Parathyroid adenoma (tissue), 2 donors: ENCODE measurements at regions not wholly inside any gene's neighbourhood (a gene's known extent, or its start where the extent isn't known, plus 50 kb on each side); places are given as distances from the start of the nearest gene placed in this dataset.

ENCODE experiments used
- H2AFZ ChIP-seq: fragments of 300-600 bp; sonication (generic); one replicate; pipeline ENCODE4 v1.7.0; 2017; ENCODE audit warnings: antibody characterized with exemption, mild to moderate bottlenecking
- H3K27ac ChIP-seq: fragments of 300-600 bp; sonication (generic); one replicate; pipeline ENCODE4 v1.7.0; 2017
- H3K27me3 ChIP-seq: fragments of 300-600 bp; sonication (generic); one replicate; pipeline ENCODE4 v1.7.0; 2017; ENCODE audit warnings: low read length; ENCODE audit not compliant: control insufficient read depth, insufficient read depth
- H3K36me3 ChIP-seq: fragments of 300-600 bp; sonication (generic); one replicate; pipeline ENCODE4 v1.7.0; 2017; ENCODE audit warnings: low read length; ENCODE audit not compliant: control insufficient read depth, insufficient read depth
- H3K4me1 ChIP-seq: fragments of 300-600 bp; sonication (generic); one replicate; pipeline ENCODE4 v1.7.0; 2017; ENCODE audit warnings: control low read depth
- H3K4me2 ChIP-seq: fragments of 300-600 bp; sonication (generic); one replicate; pipeline ENCODE4 v1.7.0; 2017; ENCODE audit warnings: low read length
- H3K4me3 ChIP-seq: fragments of 300-600 bp; sonication (generic); one replicate; pipeline ENCODE4 v1.7.0; 2017; ENCODE audit warnings: low read depth, low read length
- H3K79me2 ChIP-seq: fragments of 300-600 bp; sonication (generic); one replicate; pipeline ENCODE4 v1.7.0; 2017; ENCODE audit warnings: control low read depth
- H3K9ac ChIP-seq: fragments of 300-600 bp; sonication (generic); one replicate; pipeline ENCODE4 v1.7.0; 2017; ENCODE audit warnings: mild to moderate bottlenecking
- H3K9me3 ChIP-seq: fragments of 300-600 bp; sonication (generic); one replicate; pipeline ENCODE4 v1.7.0; 2017; ENCODE audit warnings: low read length; ENCODE audit not compliant: control insufficient read depth
- CTCF ChIP-seq: fragments of 300-600 bp; sonication (generic); IDR thresholded peaks from one replicate; pipeline ENCODE4 v1.7.0; 2017; ENCODE audit warnings: antibody characterized with exemption, mild to moderate bottlenecking
- donor health status: primary hyperparathyroidism.

- H3K9me3 ChIP-seq, result no peaks in the 10 kb centered on the region
- H2AFZ ChIP-seq, result no peak overlapping the region
- H3K36me3 ChIP-seq, result no peaks in the 10 kb centered on the region
- no peaks in the 10 kb centered on the region for H3K79me2 ChIP-seq
- H3K4me2 ChIP-seq, result no peak overlapping the region
- H3K27ac ChIP-seq, result no peak overlapping the region
- H3K4me1 ChIP-seq, result no peaks in the 10 kb centered on the region
- H3K9ac ChIP-seq, result no peak overlapping the region
- no peak for TF ChIP-seq CTCF
- H3K4me3 ChIP-seq, result no peak overlapping the region
- no peaks in the 10 kb centered on the region for H3K27me3 ChIP-seq
Measured at GRCh38 chr1:93738075-93738622, 56.5 kb upstream of the BCAR3 start.

GRCh38 chr1:93735722-93736121 lies 54.1 kb upstream of the BCAR3 start:
- H3K27ac ChIP-seq, result no peak overlapping the region
- H3K4me2 ChIP-seq, result no peak overlapping the region
- H3K9me3 ChIP-seq, result no peaks in the 10 kb centered on the region
- H3K79me2 ChIP-seq, result no peaks in the 10 kb centered on the region
- H3K9ac ChIP-seq, result no peak overlapping the region
- H3K4me1 ChIP-seq, result no peaks in the 10 kb centered on the region
- no peaks in the 10 kb centered on the region for H3K27me3 ChIP-seq
- no peaks in the 10 kb centered on the region for H3K36me3 ChIP-seq
- no peak overlapping the region for H3K4me3 ChIP-seq
- no peak for TF ChIP-seq CTCF
- no peak overlapping the region for H2AFZ ChIP-seq

- no peak overlapping the region for H3K4me3 ChIP-seq
- H3K9me3 ChIP-seq, result no peaks in the 10 kb centered on the region
- H3K9ac ChIP-seq, result no peak overlapping the region
- H3K4me2 ChIP-seq, result no peak overlapping the region
- TF ChIP-seq CTCF, result no peak
- H3K4me1 ChIP-seq, result no peaks in the 10 kb centered on the region
- H3K27ac ChIP-seq, result no peak overlapping the region
- H3K79me2 ChIP-seq, result no peaks in the 10 kb centered on the region
- no peaks in the 10 kb centered on the region for H3K27me3 ChIP-seq
- H2AFZ ChIP-seq, result no peak overlapping the region
- H3K36me3 ChIP-seq, result no peaks in the 10 kb centered on the region
Measured at GRCh38 chr1:93734999-93735398, 53.4 kb upstream of the BCAR3 start.

- Histone ChIP-seq H3K9me3 (no peaks in the 10 kb centered on the region), H3K4me2 (no peak overlapping the region), H3K27me3 (no peaks in the 10 kb centered on the region), H3K27ac (no peak overlapping the region), H3K4me3 (no peak overlapping the region), H3K79me2 (no peaks in the 10 kb centered on the region), H3K36me3 (no peaks in the 10 kb centered on the region), H3K4me1 (no peaks in the 10 kb centered on the region), H2AFZ (no peak overlapping the region), H3K9ac (no peak overlapping the region)
- TF ChIP-seq CTCF, result no peak
Measured at GRCh38 chr1:93733340-93733739, 51.7 kb upstream of the BCAR3 start.

- TF ChIP-seq CTCF, result no peak
- no peak overlapping the region for H3K4me3 ChIP-seq
- H3K9me3 ChIP-seq, result no peaks in the 10 kb centered on the region
Measured at GRCh38 chr1:93732514-93732913, 50.9 kb upstream of the BCAR3 start.

More at GRCh38 chr1:93732514-93732913, 50.9 kb upstream of the BCAR3 start:
- Histone ChIP-seq H3K79me2 (no peaks in the 10 kb centered on the region), H2AFZ (no peak overlapping the region), H3K27me3 (no peaks in the 10 kb centered on the region), H3K36me3 (no peaks in the 10 kb centered on the region), H3K4me2 (no peak overlapping the region), H3K9ac (no peak overlapping the region), H3K4me1 (no peaks in the 10 kb centered on the region), H3K27ac (no peak overlapping the region)
